ENCODE measurements at regions not wholly inside any gene's neighbourhood (a gene's known extent, or its start where the extent isn't known, plus 50 kb on each side); places are given as distances from the start of the nearest gene placed in this dataset.

DNA sequence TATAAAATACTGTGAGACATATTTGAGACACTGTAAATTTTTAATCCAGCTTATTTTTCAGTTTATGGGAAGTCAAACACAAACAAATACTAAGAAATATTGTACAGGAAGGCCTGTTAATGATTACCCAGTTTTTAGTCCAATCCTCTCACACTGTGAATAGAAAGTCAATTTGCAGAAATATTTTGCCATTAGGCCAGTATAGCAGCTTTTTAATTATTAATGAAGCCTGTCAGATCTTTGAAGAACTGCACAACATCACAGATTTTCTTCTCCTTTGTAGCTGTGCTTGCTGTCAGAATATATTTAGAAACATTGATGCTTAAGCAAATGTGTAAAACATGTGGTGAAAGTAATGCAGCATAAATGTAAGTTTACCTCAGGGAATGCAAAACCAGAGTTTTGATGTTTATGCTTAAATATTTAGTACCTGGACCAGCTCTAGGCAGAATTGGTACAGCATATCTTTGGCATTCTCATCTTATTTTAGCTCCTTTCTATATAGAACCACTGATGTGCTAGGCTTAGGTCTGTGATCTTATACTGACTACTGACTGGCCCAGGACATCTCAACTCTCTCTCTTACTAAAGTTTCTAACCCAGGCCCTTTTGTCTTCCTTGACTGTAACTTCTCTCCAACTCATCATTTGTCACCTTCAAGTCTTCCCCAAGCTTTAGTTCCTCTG is 230.8 kb upstream of the NAV3 start:
- no peak overlapping the region for H3K4me3 ChIP-seq (ENCODE audit: control insufficient read depth, low read depth, low read length)
- no peak for DNase-seq (ENCODE audit: low read depth)
- TF ChIP-seq, protein P1, sequence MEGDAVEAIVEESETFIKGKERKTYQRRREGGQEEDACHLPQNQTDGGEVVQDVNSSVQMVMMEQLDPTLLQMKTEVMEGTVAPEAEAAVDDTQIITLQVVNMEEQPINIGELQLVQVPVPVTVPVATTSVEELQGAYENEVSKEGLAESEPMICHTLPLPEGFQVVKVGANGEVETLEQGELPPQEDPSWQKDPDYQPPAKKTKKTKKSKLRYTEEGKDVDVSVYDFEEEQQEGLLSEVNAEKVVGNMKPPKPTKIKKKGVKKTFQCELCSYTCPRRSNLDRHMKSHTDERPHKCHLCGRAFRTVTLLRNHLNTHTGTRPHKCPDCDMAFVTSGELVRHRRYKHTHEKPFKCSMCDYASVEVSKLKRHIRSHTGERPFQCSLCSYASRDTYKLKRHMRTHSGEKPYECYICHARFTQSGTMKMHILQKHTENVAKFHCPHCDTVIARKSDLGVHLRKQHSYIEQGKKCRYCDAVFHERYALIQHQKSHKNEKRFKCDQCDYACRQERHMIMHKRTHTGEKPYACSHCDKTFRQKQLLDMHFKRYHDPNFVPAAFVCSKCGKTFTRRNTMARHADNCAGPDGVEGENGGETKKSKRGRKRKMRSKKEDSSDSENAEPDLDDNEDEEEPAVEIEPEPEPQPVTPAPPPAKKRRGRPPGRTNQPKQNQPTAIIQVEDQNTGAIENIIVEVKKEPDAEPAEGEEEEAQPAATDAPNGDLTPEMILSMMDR (conservative IDR thresholded peaks at IDR 0.05; ENCODE audit: control insufficient read depth, insufficient read depth, low read depth, low read length): no peak

DNA sequence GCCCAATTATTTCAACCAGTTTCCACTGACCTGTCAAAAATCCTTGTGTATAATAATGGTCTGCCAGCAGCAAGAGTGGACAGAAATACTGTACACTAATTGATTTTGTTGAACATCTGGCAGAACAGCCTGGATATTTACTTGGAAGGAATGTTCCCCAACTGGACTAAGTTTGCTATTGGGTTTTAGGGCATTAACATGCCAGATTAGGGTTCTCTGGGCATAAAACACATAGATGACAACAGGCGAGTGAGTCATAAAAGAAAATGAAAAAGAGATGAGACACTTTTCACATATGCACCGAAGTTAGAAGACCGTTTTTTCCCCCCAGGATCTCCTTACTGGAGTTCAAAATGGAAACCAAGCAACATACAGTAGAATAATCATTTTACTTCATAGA is 236.3 kb upstream of the NAV3 start:
- TF ChIP-seq, protein P1 (conservative IDR thresholded peaks at IDR 0.05; ENCODE audit: control insufficient read depth, insufficient read depth, low read depth, low read length): no peak
- peak; percentile 67 for DNase-seq (ENCODE audit: low read depth)
- no peak overlapping the region for H3K4me3 ChIP-seq (ENCODE audit: control insufficient read depth, low read depth, low read length)

DNA sequence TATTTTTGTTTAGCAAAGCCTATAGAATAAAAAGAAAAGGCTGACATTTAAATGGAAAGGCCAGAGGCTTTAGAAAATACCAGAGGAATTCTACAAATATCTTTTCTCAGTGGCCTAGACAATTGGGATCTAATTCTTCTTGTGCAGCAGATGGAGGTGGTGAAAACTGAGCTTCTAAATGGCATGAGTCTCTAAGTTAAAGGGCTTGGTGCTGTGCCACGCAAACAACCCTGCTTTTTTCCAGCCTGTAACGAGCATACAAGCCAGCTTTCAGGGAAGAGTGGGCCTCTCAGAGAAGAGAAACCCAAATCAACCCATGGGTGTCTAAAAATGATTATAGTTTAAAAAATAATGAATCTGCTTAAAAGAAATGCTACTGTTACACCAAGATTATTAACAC is 237.9 kb upstream of the NAV3 start:
- TF ChIP-seq, protein P1 (conservative IDR thresholded peaks at IDR 0.05; ENCODE audit: control insufficient read depth, insufficient read depth, low read depth, low read length): no peak
- H3K4me3 ChIP-seq (ENCODE audit: control insufficient read depth, low read depth, low read length): no peak overlapping the region
- DNase-seq (ENCODE audit: low read depth): no peak

DNA sequence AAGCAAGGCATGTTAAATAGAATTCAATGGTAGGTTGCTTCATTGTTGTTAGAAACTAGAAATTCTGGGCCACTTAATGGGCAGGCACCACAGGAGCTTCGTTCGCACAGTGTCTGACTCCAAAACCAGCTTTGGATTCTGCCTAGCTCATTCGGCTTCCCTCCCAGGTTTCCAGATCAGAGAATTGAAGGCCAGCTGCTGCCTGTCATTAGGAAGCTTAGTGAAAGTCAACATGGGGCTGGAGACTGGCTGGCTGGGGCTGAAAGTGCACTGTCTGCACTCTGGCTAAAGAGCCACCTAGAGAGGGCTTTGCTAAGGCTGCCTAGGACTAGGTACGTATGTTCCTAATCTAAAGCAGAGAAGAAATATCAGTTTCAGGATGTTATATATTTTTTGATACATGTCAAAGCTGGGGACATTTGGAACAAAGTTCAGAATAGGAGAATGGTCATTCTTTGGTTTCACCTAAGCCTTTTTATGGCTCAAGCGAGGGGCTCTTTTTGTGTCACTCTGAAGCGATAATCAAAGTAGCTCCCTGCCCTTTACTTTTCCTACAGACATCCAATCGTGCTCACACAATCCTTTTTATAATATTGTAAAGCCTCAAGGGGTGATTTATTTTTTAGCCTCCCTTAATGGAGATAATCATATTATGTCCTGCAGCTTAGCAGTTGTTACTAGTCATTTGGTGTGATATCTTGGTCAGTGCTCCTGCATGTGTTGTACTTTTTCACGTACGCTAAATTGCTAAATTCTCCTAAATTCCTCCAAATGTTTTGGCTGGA is 238.5 kb upstream of the NAV3 start:
- TF ChIP-seq, protein P1 (conservative IDR thresholded peaks at IDR 0.05; ENCODE audit: control insufficient read depth, insufficient read depth, low read depth, low read length): no peak
- H3K4me3 ChIP-seq (ENCODE audit: control insufficient read depth, low read depth, low read length): no peak overlapping the region
- DNase-seq (ENCODE audit: low read depth): no peak

DNA sequence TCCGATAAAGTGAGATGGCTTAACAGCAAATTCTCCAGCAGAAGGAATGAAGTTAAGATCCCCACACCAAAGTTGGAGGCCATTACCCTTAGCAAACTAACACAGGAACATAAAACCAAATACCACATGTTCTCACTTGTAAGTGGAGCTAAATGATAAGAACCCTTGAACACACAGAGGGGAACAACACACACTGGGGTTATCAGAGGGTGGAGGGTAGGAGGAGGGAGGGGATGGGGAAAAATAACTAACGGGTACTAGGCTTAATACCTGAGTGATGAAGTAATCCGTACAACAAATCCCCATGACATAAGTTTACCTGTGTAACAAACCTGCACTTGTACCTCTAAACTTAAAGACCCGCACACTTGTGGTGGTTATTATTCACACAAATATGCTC is 240.4 kb upstream of the NAV3 start:
- TF ChIP-seq, protein P1 (conservative IDR thresholded peaks at IDR 0.05; ENCODE audit: control insufficient read depth, insufficient read depth, low read depth, low read length): no peak
- no peak for DNase-seq (ENCODE audit: low read depth)
- no peak overlapping the region for H3K4me3 ChIP-seq (ENCODE audit: control insufficient read depth, low read depth, low read length)

DNA sequence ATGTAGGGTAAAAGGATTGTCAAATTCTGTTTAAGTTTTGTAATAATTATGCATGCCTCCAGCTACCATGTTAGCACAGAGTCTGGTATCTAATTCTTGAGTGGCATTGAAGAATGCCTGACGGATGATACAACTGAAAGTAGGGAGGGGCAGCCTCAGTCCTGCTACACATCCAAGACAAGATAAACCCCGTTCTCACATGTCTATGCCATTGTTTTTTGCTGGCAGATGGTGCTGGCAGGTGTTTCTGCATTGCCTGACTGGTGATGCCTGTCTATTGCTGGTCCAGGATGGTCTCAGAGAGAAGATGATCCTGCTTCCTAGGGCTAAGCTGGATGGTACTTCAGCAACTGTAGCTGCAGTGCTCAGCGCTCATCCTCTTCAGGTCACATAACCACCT is 245.8 kb upstream of the NAV3 start:
- TF ChIP-seq, protein P1 (conservative IDR thresholded peaks at IDR 0.05; ENCODE audit: control insufficient read depth, insufficient read depth, low read depth, low read length): no peak
- H3K4me3 ChIP-seq (ENCODE audit: control insufficient read depth, low read depth, low read length): no peak overlapping the region
- no peak for DNase-seq (ENCODE audit: low read depth)
